ENCODE measurements at regions not wholly inside any gene's neighbourhood (a gene's known extent, or its start where the extent isn't known, plus 50 kb on each side); places are given as distances from the start of the nearest gene placed in this dataset.

- TF ChIP-seq CTCF (IDR thresholded peaks at IDR 0.05) (no peak), POLR2A (IDR thresholded peaks at IDR 0.05) (no peak), POLR2AphosphoS5 (IDR thresholded peaks at IDR 0.05) (no peak), EP300 (IDR thresholded peaks at IDR 0.05) (no peak)
- no peaks in the 10 kb centered on the region for H3K36me3 ChIP-seq
- ATAC-seq (ENCODE audit: low FRiP score in 2 of 2) (no peak), DNase-seq (no peak)
- WGBS, 2 donors, result 63 to 72% methylated on average over 2 of the region's 2 CpGs
- H3K4me1 ChIP-seq, result peaks cover 0 to 3% (median 0%) of the 10 kb centered on the region in 4 donors
- H3K27me3 ChIP-seq, result no peaks in the 10 kb centered on the region
- no peak overlapping the region for H3K27ac ChIP-seq
- no peaks in the 10 kb centered on the region for H3K9me3 ChIP-seq
- no peak overlapping the region for H3K4me3 ChIP-seq
Observed at GRCh38 chr5:133851521-133851920, 116.9 kb downstream of the C5orf15 start.

GRCh38 chr5:133850811-133851210 is 117.6 kb downstream of the C5orf15 start:
- Histone ChIP-seq H3K27me3 (no peaks in the 10 kb centered on the region), H3K9me3 (no peaks in the 10 kb centered on the region), H3K4me1 (peaks cover 0 to 3% (median 0%) of the 10 kb centered on the region in 4 donors), H3K36me3 (no peaks in the 10 kb centered on the region), H3K4me3 (no peak overlapping the region), H3K27ac (no peak overlapping the region)
- no peak for DNase-seq
- no peak for ATAC-seq (ENCODE audit: low FRiP score in 2 of 2)
- WGBS, 2 donors, result 90 to 91% methylated on average over 5 of the region's 5 CpGs
- TF ChIP-seq POLR2A (IDR thresholded peaks at IDR 0.05) (no peak), EP300 (IDR thresholded peaks at IDR 0.05) (no peak), POLR2AphosphoS5 (IDR thresholded peaks at IDR 0.05) (no peak), CTCF (IDR thresholded peaks at IDR 0.05) (no peak)

GRCh38 chr5:133849116-133849515 is 119.3 kb downstream of the C5orf15 start:
- no peak overlapping the region for H3K4me3 ChIP-seq
- 77 to 78% methylated on average over 2 to 8 of the region's 8 CpGs for WGBS, 2 donors
- no peaks in the 10 kb centered on the region for H3K36me3 ChIP-seq
- ATAC-seq (ENCODE audit: low FRiP score in 2 of 2), result no peak
- no peaks in the 10 kb centered on the region for H3K9me3 ChIP-seq
- H3K4me1 ChIP-seq, result peaks cover 0 to 3% (median 0%) of the 10 kb centered on the region in 4 donors
- H3K27ac ChIP-seq, result no peak overlapping the region
- H3K27me3 ChIP-seq, result no peaks in the 10 kb centered on the region
- no peak for TF ChIP-seq CTCF (IDR thresholded peaks at IDR 0.05)
- no peak for TF ChIP-seq POLR2AphosphoS5 (IDR thresholded peaks at IDR 0.05)
- no peak for TF ChIP-seq POLR2A (IDR thresholded peaks at IDR 0.05)
- no peak for TF ChIP-seq EP300 (IDR thresholded peaks at IDR 0.05)
- DNase-seq, result no peak

GRCh38 chr5:133848341-133848811 is 120.0 kb downstream of the C5orf15 start:
- no peak for DNase-seq

More at GRCh38 chr5:133848341-133848811, 120.0 kb downstream of the C5orf15 start:
- 63 to 80% methylated on average over 7 of the region's 7 CpGs for WGBS, 2 donors
- H3K4me1 ChIP-seq, result peaks cover 0 to 3% (median 0%) of the 10 kb centered on the region in 4 donors
- H3K27me3 ChIP-seq, result no peaks in the 10 kb centered on the region
- H3K4me3 ChIP-seq, result no peak overlapping the region
- H3K36me3 ChIP-seq, result no peaks in the 10 kb centered on the region
- no peak for TF ChIP-seq EP300 (IDR thresholded peaks at IDR 0.05)
- TF ChIP-seq POLR2A (IDR thresholded peaks at IDR 0.05), result no peak
- no peak for TF ChIP-seq CTCF (IDR thresholded peaks at IDR 0.05)
- no peak for TF ChIP-seq POLR2AphosphoS5 (IDR thresholded peaks at IDR 0.05)
- ATAC-seq (ENCODE audit: low FRiP score in 2 of 2), result peak in 1 of 2 donors; percentile 59
- H3K9me3 ChIP-seq, result no peaks in the 10 kb centered on the region
- H3K27ac ChIP-seq, result no peak overlapping the region
